ENCODE measurements at regions not wholly inside any gene's neighbourhood (a gene's known extent, or its start where the extent isn't known, plus 50 kb on each side); places are given as distances from the start of the nearest gene placed in this dataset.

- TF ChIP-seq CTCF (IDR thresholded peaks at IDR 0.05) (no peak), EP300 (IDR thresholded peaks at IDR 0.05) (no peak)
Observed at GRCh38 chr5:84983093-84983492, 598.4 kb upstream of the EDIL3 start.
